A549 (cell line): ENCODE measurements at regions not wholly inside any gene's neighbourhood (a gene's known extent, or its start where the extent isn't known, plus 50 kb on each side); places are given as distances from the start of the nearest gene placed in this dataset.

ENCODE experiments used
- CHD2 ChIP-seq: fragments of 150-350 bp; IDR thresholded peaks from 2 replicates; pipeline ENCODE4 v1.6.1; 2014; ENCODE audit warnings: low read length; ENCODE audit not compliant: partially characterized antibody
- CHD4 ChIP-seq: fragments of 200-600 bp; sonication (generic); IDR thresholded peaks from 2 replicates; pipeline ENCODE4 v1.6.1; 2016; ENCODE audit warnings: antibody characterized with exemption, mild to moderate bottlenecking, borderline replicate concordance
- HMGXB4 ChIP-seq: fragments of 250-450 bp; sonication (Bioruptor Pico); IDR thresholded peaks from 2 replicates; pipeline ENCODE4 v1.5.0; 2021; ENCODE audit warnings: mild to moderate bottlenecking, moderate library complexity, borderline replicate concordance
- JUN ChIP-seq, 2 experiments: fragments of >200 bp; sonication (Bioruptor Twin); formaldehyde crosslinking; IDR thresholded peaks; 2 replicates in 1 of 2; 3 replicates in 1 of 2; pipeline ENCODE4 v1.6.1; 2016 to 2017
- KDM1A ChIP-seq: fragments of 200-600 bp; sonication (generic); IDR thresholded peaks from 2 replicates; pipeline ENCODE4 v1.6.1; 2016; ENCODE audit warnings: low read depth, mild to moderate bottlenecking
- MYC ChIP-seq: IDR thresholded peaks from 2 replicates; pipeline ENCODE4 v1.6.1; 2012; ENCODE audit warnings: mild to moderate bottlenecking, inconsistent platforms, low read length, improper control_type of control experiment, borderline replicate concordance
- POLR2A ChIP-seq: IDR thresholded peaks from 2 replicates; pipeline ENCODE4 v1.6.1; 2012; ENCODE audit warnings: mild to moderate bottlenecking, low read length
- POLR2AphosphoS2 ChIP-seq: conservative IDR thresholded peaks from 2 replicates; pipeline ENCODE4 v1.6.1; 2012; ENCODE audit warnings: low read length, improper control_type of control experiment, inconsistent platforms
- REST ChIP-seq: fragments of 200-600 bp; sonication (generic); IDR thresholded peaks from 2 replicates; pipeline ENCODE4 v1.6.1; 2016; ENCODE audit warnings: antibody characterized with exemption, mild to moderate bottlenecking, moderate library complexity
- RFX5 ChIP-seq: fragments of 450-650 bp; IDR thresholded peaks from 2 replicates; pipeline ENCODE4 v1.7.1; 2014; ENCODE audit warnings: antibody characterized with exemption, mild to moderate bottlenecking, moderate library complexity
- SREBF2 ChIP-seq: fragments of 450-650 bp; IDR thresholded peaks from 2 replicates; pipeline ENCODE4 v1.6.1; 2014; ENCODE audit warnings: mild to moderate bottlenecking, moderate library complexity
- TFCP2L1 ChIP-seq: fragments of 250-450 bp; sonication (Bioruptor Pico); IDR thresholded peaks from 2 replicates; pipeline ENCODE4 v1.5.0; 2021; ENCODE audit warnings: mild to moderate bottlenecking
- TF ChIP-seq, protein P1 (sequence below): fragments of 450-650 bp; IDR thresholded peaks from 2 replicates; pipeline ENCODE4 v1.6.1; 2014; ENCODE audit warnings: antibody characterized with exemption
- TF ChIP-seq, protein P2 (sequence below): fragments of >200 bp; sonication (Bioruptor Twin); formaldehyde crosslinking; IDR thresholded peaks from 3 replicates; pipeline ENCODE4 v1.5.1; 2016

- TF ChIP-seq, protein P1, sequence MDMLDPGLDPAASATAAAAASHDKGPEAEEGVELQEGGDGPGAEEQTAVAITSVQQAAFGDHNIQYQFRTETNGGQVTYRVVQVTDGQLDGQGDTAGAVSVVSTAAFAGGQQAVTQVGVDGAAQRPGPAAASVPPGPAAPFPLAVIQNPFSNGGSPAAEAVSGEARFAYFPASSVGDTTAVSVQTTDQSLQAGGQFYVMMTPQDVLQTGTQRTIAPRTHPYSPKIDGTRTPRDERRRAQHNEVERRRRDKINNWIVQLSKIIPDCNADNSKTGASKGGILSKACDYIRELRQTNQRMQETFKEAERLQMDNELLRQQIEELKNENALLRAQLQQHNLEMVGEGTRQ = no peak
- no peak for TF ChIP-seq JUN (IDR thresholded peaks at IDR 0.05)
- TF ChIP-seq SREBF2 = no peak
- TF ChIP-seq, protein P2, sequence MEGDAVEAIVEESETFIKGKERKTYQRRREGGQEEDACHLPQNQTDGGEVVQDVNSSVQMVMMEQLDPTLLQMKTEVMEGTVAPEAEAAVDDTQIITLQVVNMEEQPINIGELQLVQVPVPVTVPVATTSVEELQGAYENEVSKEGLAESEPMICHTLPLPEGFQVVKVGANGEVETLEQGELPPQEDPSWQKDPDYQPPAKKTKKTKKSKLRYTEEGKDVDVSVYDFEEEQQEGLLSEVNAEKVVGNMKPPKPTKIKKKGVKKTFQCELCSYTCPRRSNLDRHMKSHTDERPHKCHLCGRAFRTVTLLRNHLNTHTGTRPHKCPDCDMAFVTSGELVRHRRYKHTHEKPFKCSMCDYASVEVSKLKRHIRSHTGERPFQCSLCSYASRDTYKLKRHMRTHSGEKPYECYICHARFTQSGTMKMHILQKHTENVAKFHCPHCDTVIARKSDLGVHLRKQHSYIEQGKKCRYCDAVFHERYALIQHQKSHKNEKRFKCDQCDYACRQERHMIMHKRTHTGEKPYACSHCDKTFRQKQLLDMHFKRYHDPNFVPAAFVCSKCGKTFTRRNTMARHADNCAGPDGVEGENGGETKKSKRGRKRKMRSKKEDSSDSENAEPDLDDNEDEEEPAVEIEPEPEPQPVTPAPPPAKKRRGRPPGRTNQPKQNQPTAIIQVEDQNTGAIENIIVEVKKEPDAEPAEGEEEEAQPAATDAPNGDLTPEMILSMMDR = no peak
- TF ChIP-seq RFX5 = no peak
- no peak for TF ChIP-seq MYC
- no peak for TF ChIP-seq CHD2
- no peak for TF ChIP-seq POLR2A
- TF ChIP-seq POLR2AphosphoS2 = no peak
- TF ChIP-seq CHD4 = no peak
- no peak for TF ChIP-seq KDM1A
- TF ChIP-seq HMGXB4 (CRISPR knock-in tag) = no peak
- no peak for TF ChIP-seq TFCP2L1 (CRISPR knock-in tag)
- TF ChIP-seq REST = no peak
Measured at GRCh38 chr1:234768569-234769283, 158.7 kb upstream of the IRF2BP2 start.
